ENCODE measurements at regions not wholly inside any gene's neighbourhood (a gene's known extent, or its start where the extent isn't known, plus 50 kb on each side); places are given as distances from the start of the nearest gene placed in this dataset.

DNA sequence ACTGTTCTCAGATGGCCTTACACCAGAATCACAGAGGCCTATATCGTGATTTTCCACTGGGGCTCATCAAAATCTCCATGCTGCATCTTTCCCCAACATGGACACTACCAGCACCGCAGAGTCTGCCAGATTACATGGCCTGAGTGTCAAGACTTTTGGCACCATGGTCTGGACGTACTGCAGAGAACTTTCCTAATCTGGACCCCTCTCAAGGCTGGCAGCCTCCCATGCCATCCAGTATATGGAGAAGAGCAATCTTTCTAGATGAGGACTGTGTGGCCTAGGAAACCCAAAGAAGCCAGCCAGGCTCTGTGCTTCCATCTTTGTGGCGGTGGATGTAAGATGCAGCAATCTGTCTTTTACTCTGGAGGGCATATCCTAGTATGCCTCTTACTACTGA, 139.2 kb downstream of the ADAMTS15 start:
- ATAC-seq (no peak), DNase-seq (no peak)
- no peaks in the 10 kb centered on the region for H3K4me1 ChIP-seq
- no peak overlapping the region for H3K4me3 ChIP-seq
- intact Hi-C loops (cut with DNase I) = no loop called here
- TF ChIP-seq CTCF (IDR thresholded peaks at IDR 0.05) = no peak
- no peaks in the 10 kb centered on the region for H3K36me3 ChIP-seq
- no peak overlapping the region for H3K27ac ChIP-seq
- no peaks in the 10 kb centered on the region for H3K27me3 ChIP-seq
- H3K9me3 ChIP-seq = peaks cover 0 to 3% of the 10 kb centered on the region in 2 donors

DNA sequence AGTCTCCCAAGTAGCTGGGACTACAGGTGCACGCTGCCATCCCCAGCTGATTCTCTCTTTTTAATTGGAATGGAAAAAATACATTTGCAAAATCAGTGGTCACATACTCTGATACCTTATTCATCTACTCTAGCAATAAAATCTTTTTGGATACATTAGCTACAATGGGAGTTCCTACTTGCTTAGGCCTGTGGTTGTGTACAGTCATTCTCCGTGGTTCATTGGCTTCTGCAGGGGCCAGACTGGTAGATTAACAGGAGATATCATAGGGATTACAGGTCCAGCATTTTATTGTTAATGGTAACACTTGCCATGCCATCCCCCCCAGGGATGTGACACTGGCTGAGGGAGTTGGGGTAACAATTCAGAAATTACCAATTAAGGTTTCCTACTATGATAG, 140.0 kb downstream of the ADAMTS15 start:
- Histone ChIP-seq H3K27me3 (no peaks in the 10 kb centered on the region), H3K4me3 (no peak overlapping the region), H3K9me3 (peaks cover 0 to 3% of the 10 kb centered on the region in 2 donors), H3K4me1 (no peaks in the 10 kb centered on the region), H3K36me3 (no peaks in the 10 kb centered on the region), H3K27ac (no peak overlapping the region)
- ATAC-seq (no peak), DNase-seq (no peak)
- intact Hi-C loops (cut with DNase I) = no loop called here
- TF ChIP-seq CTCF (IDR thresholded peaks at IDR 0.05) = no peak

GRCh38 chr11:130592056-130592455, 143.6 kb downstream of the ADAMTS15 start:
- no peaks in the 10 kb centered on the region for H3K4me1 ChIP-seq
- no peak overlapping the region for H3K27ac ChIP-seq
- no peak overlapping the region for H3K4me3 ChIP-seq
- ATAC-seq = no peak
- TF ChIP-seq CTCF (IDR thresholded peaks at IDR 0.05) = no peak
- DNase-seq = no peak
- no peaks in the 10 kb centered on the region for H3K27me3 ChIP-seq
- H3K36me3 ChIP-seq = no peaks in the 10 kb centered on the region
- intact Hi-C loops (cut with DNase I) = no loop called here
- peaks cover 0 to 3% of the 10 kb centered on the region in 2 donors for H3K9me3 ChIP-seq

DNA sequence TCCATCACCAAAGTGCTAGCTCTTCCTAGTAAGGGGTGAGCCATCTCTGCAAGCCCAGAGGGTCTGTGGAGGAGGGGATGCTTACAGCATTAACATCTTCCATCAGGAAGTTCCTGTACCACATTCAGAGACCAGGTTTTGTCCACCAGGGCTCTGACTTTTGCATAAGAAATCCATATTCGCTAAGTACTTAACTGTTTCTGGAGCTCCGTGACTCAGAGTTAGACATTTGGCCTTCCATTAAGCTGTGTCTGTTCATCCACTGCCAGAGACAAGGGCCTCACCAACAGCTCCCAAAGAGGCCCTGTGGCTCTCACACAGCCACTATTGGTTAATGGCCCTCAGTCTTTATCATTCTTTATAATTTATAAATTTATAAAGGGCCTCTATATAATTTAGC, 144.6 kb downstream of the ADAMTS15 start:
- ATAC-seq (no peak), DNase-seq (no peak)
- no peak overlapping the region for H3K4me3 ChIP-seq
- no peak for TF ChIP-seq CTCF (IDR thresholded peaks at IDR 0.05)
- no peaks in the 10 kb centered on the region for H3K36me3 ChIP-seq
- H3K4me1 ChIP-seq = no peaks in the 10 kb centered on the region
- no peaks in the 10 kb centered on the region for H3K27me3 ChIP-seq
- intact Hi-C loops (cut with DNase I) = no loop called here
- no peaks in the 10 kb centered on the region for H3K9me3 ChIP-seq
- no peak overlapping the region for H3K27ac ChIP-seq

GRCh38 chr11:130598433-130598832, 150.0 kb downstream of the ADAMTS15 start:
- no peak for ATAC-seq

More at GRCh38 chr11:130598433-130598832, 150.0 kb downstream of the ADAMTS15 start:
- DNase-seq = peak in 1 of 4 donors; percentile 77
- Histone ChIP-seq H3K36me3 (no peaks in the 10 kb centered on the region), H3K4me1 (no peaks in the 10 kb centered on the region), H3K4me3 (no peak overlapping the region), H3K9me3 (no peaks in the 10 kb centered on the region), H3K27ac (no peak overlapping the region), H3K27me3 (no peaks in the 10 kb centered on the region)
- intact Hi-C loops (cut with DNase I) = no loop called here
- TF ChIP-seq CTCF (IDR thresholded peaks at IDR 0.05) = no peak

Data from left lung (tissue), 4 donors.